ENCODE measurements at regions not wholly inside any gene's neighbourhood (a gene's known extent, or its start where the extent isn't known, plus 50 kb on each side); places are given as distances from the start of the nearest gene placed in this dataset.

DNA sequence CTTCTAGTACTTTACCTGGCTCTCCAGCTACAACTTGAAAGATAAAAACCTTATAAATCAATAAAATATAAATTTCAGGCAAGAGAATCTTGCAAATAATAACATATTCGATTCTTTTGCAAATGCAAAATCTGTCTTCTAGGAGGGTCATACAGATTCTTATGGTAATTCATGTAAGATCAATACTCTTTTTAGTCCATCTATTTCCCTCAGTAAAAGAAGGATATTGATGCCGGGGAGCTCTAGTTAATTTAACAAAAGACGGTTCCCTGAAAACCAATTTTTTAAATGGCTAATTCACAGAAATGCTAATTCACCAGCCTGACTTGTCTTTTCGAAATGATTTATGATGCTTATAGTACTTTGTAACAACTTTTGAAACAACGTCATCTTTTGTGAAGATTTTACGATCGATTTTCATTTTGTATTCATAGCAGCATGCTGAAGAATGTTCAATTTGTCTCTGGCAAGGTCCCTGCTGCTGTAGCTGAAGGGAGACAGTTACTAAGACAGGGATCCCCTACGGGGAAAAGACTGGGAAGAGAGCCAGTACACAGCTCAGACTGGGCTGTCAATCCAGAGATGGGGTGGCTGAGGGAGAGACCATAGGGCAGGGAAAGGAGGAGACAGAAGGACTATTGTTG, 90.6 kb upstream of the SPAG17 start:
- no peak for DNase-seq
- H3K27me3 ChIP-seq (ENCODE audit: control insufficient read depth in 2 of 2, insufficient read depth in 2 of 2, low read length in 2 of 2), result no peaks in the 10 kb centered on the region
- H3K36me3 Mint-ChIP-seq, result no peaks in the 10 kb centered on the region
- H3K4me3 Mint-ChIP-seq, result no peak overlapping the region
- no peak overlapping the region for H3K4me2 ChIP-seq (replicated peaks; ENCODE audit: extremely low read depth, low read length, poor library complexity, severe bottlenecking)
- no peaks in the 10 kb centered on the region for H3K79me2 ChIP-seq (ENCODE audit: insufficient read depth, low read length)
- 83% methylated on average over 3 of the region's 8 CpGs for whole genome bisulfite sequencing (ENCODE audit: insufficient coverage)
- no peaks in the 10 kb centered on the region for H3K4me1 Mint-ChIP-seq
- no peak overlapping the region for H2AFZ ChIP-seq (ENCODE audit: insufficient read depth, low read depth, low read length, poor library complexity, severe bottlenecking)
- H3K27ac ChIP-seq (ENCODE audit: low read depth in 1 of 2, low read length in 2 of 2), result no peak overlapping the region
- intact Hi-C loops (cut with micrococcal nuclease), result no loop called here
- no peaks in the 10 kb centered on the region for H3K4me1 ChIP-seq (ENCODE audit: control insufficient read depth in 1 of 2, insufficient read depth in 2 of 2, low read length in 2 of 2)
- peaks cover 5 to 11% of the 10 kb centered on the region in 2 donors for H3K9me3 ChIP-seq (replicated peaks in 1 of 2; ENCODE audit: control insufficient read depth in 1 of 2, insufficient read depth in 1 of 2, low read length in 2 of 2)
- H3K9ac ChIP-seq (ENCODE audit: insufficient read depth, low read length, poor library complexity, severe bottlenecking), result no peak overlapping the region
- no peaks in the 10 kb centered on the region for H3K36me3 ChIP-seq (replicated peaks in 1 of 2; ENCODE audit: control insufficient read depth in 1 of 2, insufficient read depth in 2 of 2, low read length in 2 of 2)
- peaks cover 3 to 15% (median 7%) of the 10 kb centered on the region in 7 donors for H3K9me3 Mint-ChIP-seq
- no peak overlapping the region for H3K27ac Mint-ChIP-seq
- H3K4me3 ChIP-seq (replicated peaks in 1 of 3; ENCODE audit: low read depth in 2 of 3, low read length in 3 of 3), result no peak overlapping the region
- H3K27me3 Mint-ChIP-seq (ENCODE audit: low read depth in 3 of 3), result no peaks in the 10 kb centered on the region
- no peaks in the 10 kb centered on the region for H4K20me1 ChIP-seq (ENCODE audit: insufficient read depth, low read length)
- no peak for TF ChIP-seq CTCF (IDR thresholded peaks at IDR 0.05)

GRCh38 chr1:118272884-118273283, 87.9 kb upstream of the SPAG17 start:
- no CpG with 5 or more reads among the region's 5 CpGs for WGBS (ENCODE audit: insufficient coverage)
- Histone ChIP-seq H3K9ac (ENCODE audit: insufficient read depth, low read length, poor library complexity, severe bottlenecking) (no peak overlapping the region), H3K27me3 (ENCODE audit: control insufficient read depth in 2 of 2, insufficient read depth in 2 of 2, low read length in 2 of 2) (no peaks in the 10 kb centered on the region), H3K4me2 (replicated peaks; ENCODE audit: extremely low read depth, low read length, poor library complexity, severe bottlenecking) (no peak overlapping the region), H3K36me3 (replicated peaks in 1 of 2; ENCODE audit: control insufficient read depth in 1 of 2, insufficient read depth in 2 of 2, low read length in 2 of 2) (no peaks in the 10 kb centered on the region), H2AFZ (ENCODE audit: insufficient read depth, low read depth, low read length, poor library complexity, severe bottlenecking) (no peak overlapping the region), H3K4me1 (ENCODE audit: control insufficient read depth in 1 of 2, insufficient read depth in 2 of 2, low read length in 2 of 2) (no peaks in the 10 kb centered on the region), H3K79me2 (ENCODE audit: insufficient read depth, low read length) (no peaks in the 10 kb centered on the region), H4K20me1 (ENCODE audit: insufficient read depth, low read length) (no peaks in the 10 kb centered on the region), H3K27ac (ENCODE audit: low read depth in 1 of 2, low read length in 2 of 2) (no peak overlapping the region), H3K4me3 (replicated peaks in 1 of 3; ENCODE audit: low read depth in 2 of 3, low read length in 3 of 3) (no peak overlapping the region), H3K9me3 (replicated peaks in 1 of 2; ENCODE audit: control insufficient read depth in 1 of 2, insufficient read depth in 1 of 2, low read length in 2 of 2) (no peaks in the 10 kb centered on the region)
- no peak for DNase-seq
- no peak overlapping the region for H3K27ac Mint-ChIP-seq
- H3K36me3 Mint-ChIP-seq, result no peaks in the 10 kb centered on the region
- no peak for TF ChIP-seq CTCF (IDR thresholded peaks at IDR 0.05)
- no peak overlapping the region for H3K4me3 Mint-ChIP-seq
- no peaks in the 10 kb centered on the region for H3K4me1 Mint-ChIP-seq
- intact Hi-C loops (cut with micrococcal nuclease), result no loop called here
- H3K27me3 Mint-ChIP-seq (ENCODE audit: low read depth in 3 of 3), result no peaks in the 10 kb centered on the region
- peaks cover 0 to 6% (median 4%) of the 10 kb centered on the region in 7 donors for H3K9me3 Mint-ChIP-seq
